Activated CD4-positive, alpha-beta T cell treated with anti-CD3 and anti-CD28 coated beads for 1 hour (primary cell): ENCODE measurements at regions not wholly inside any gene's neighbourhood (a gene's known extent, or its start where the extent isn't known, plus 50 kb on each side); places are given as distances from the start of the nearest gene placed in this dataset.
"Not testable (repeated sequence)": the region's sequence is repeated elsewhere in the genome, so short reads cannot be mapped to it uniquely, and the experiment has no call there.

Source experiments
- DNase-seq: peaks from one replicate; pipeline ENCODE4 v3.0.0-alpha.2; 2020

DNA sequence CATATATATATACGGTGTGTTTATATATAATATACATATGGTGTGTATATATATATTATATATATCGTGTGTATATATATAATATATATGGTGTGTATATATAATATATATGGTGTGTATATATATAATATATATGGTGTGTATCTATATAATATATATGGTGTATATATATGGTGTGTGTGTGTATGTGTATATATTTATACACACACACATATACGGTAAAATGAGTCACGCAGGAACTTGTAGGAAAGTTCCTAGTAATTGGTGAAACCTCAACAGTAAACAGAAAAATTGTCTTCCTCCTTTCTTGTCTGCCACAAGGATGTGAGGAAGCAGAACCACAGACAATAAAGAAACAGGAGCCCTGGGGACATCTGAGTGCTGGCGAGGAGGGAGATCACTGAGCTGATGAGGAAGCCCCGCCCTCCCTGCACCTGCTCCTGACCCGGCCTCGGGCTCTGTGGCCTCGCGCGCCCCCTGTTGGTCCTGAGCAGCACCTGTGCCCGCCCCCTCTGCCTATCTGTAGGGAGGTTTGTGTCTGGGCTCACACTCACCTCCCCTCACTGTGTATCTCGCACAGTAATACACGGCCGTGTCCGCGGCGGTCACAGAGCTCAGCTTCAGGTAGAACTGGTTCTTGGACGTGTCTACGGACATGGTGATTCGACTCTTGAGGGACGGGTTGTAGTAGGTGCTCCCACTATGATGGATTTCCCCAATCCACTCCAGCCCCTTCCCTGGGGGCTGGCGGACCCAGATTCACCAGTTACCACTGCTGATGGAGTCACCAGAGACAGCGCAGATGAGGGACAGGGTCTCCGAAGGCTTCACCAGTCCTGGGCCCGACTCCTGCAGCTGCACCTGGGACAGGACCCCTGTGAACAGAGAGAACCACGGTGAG lies 1079.4 kb downstream of the TMEM121 start:
- DNase-seq: peak; percentile 67

DNA sequence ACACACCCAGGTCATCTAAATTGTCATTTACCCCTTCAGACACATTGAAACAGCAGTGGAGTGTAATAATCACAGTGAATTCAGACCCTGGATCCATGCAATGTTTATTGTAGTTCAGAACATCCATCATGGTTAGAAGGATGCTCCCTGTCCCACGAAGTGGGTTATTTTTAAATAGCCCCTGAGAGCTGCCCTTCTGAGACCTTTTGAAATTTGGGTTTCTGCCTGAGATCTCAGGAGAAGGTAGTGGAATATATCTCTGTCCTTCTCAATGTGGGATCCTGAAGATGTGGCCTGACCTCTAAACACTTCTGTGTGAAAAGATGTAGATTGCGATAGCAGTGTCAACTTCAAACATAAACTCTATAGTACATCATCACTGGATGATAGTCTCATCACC lies 1080.6 kb downstream of the TMEM121 start:
- no peak for DNase-seq

DNA sequence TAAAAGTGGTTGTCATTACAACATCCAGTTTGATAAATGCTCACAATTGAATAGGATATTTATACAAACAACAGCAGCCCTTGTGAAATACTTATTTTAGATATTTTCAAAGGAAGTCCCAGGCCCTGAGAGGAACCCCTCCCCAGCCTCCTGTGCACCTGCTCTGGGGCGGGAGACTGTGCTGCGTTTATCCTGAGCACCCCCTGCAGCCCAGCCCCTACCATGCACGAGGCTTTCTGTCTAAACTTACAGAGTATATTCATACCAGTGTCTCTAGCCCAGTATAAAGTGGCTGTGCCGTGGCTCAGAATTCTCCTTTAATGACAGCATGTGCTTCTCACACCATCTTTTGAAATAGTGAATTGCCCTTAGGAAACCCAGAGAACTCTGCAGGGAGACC lies 1084.3 kb downstream of the TMEM121 start:
- DNase-seq: no peak

DNA sequence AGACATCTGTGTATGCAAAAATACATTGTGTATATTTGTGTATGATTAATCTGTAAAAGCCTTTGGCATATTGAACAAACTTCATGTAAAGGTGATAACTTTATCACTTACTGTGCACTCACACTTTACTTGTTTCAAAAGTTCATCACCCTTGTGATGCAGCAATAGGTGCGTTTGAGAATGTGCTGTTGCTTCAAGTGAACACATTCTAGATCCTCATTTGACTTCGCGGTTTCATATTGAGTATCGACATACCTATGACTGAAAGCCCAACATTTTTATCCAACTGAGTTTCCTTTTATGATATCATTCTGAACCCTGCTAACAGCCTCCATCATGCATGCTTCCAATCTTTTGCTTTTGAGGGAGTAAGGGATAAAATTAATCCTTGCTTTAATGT lies 1086.9 kb downstream of the TMEM121 start:
- no peak for DNase-seq

DNA sequence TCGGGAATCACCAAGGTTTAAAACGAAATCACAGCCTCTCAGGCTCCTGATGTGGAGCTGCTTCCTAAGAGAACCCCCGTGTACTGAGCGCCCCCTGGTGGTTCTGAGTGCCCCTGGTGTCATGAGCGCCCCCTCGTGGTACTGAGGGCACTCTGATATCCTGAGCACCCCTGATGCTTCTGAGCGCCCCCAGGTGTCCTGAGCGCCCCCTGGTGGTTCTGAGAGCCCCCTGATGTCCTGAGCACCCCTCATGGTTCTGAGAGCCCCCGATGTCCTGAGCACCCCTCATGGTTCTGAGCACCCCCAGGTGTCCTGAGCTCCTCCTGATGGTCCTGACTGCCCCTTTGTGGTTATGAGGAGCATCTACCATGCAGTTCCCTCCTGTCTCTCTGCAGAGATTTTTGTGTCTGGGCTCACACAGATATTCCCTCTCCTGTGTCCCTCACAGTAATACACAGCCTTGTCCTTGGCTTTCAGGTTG lies 1092.1 kb downstream of the TMEM121 start:
- peak; percentile 60 for DNase-seq

DNA sequence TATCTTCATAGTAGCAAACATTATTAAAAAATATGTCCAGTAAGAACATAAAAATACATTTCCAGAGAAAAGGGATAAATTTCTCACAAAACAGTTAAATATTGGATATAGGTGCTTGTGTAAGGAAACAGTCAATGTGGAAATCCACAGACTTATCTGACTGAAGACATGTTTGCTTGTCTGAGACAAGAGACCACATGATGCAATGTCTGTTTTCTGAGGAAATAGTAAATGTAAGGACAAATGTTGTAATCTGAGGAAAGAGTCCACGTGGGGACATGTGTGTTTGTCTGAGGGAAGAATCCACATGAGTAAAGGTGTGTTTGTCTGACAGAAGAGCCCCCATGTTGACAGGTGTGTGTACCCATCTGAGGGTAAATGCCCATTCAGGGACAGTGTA lies 1093.2 kb downstream of the TMEM121 start:
- no peak for DNase-seq

DNA sequence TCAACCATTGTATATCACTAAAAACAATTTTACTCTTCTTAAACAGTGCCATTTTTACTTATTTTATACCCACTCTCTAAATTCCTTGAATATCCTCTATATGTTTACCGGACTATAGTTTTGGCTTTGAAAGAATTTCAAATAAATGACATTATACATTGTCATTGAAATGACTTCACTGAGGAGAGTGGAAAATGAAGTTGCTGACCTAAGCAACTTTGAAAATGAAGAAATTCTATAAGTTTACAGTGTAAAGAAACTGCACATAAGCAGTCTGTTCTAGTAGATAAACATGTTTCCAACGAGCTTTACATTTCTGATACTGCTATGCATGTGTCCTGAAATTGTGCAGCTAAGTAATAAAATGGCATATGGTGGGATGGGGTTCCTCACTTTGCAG lies 1094.0 kb downstream of the TMEM121 start:
- DNase-seq: no peak

DNA sequence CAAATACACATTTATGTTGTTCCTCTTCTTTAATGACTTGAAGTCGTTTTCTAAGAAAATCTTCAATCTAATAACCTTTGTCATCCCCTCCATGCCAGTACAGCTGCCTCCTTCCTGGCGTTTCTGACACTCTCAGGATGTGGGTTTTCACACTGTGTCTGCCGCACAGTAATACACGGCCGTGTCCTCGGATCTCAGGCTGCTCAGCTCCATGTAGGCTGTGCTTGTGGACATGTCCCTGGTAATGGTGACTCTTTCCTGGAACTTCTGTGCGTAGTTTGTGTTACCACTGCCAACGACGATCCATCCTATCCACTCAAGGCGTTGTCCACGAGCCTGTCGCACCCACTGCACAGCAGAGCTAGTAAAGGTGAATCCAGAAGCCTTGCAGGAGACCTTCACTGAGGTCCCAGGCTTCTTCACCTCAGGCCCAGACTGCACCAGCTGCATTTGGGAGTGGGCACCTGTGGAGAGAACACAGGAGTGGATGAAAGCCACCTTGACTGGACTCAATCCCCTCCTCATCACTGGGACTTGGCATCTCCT lies 1095.9 kb downstream of the TMEM121 start:
- no peak for DNase-seq

DNA sequence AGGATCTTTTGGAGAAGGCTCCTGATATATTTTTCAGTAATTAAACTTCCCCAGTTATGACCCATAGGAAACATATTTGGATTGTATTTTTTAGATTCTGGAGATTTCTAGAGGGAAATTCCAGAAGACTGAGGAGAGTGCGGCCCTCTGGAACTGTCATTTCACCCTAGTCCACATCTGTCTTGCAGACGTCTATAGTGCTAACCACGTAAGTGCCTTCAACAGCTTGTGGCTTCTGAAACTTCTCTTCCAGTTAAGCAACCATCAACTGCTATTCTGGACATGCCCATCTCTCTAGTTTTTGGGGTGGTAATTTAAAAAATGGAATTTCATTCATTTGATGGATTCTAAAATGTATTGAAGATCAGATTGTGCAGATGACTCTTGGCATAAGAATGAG lies 1098.8 kb downstream of the TMEM121 start:
- DNase-seq: no peak

DNA sequence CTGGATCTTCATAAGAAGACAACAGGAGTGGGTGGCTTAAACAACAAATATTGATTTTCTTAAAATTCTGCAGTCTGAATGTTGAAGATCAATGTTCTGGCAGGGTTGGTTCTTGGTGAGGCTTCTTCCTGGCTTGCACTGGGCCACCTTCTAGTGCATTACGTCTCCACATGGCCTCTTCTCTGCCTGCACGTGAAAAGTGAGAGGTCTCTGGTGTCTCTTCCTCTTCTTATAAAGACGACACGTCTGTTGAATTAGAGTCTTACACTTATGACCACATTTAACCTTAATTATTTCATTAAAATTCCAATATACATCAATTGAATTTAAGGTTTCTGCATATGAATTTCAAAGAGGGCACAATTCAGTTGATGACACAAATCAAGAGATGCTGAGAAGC lies 1100.1 kb downstream of the TMEM121 start:
- DNase-seq: not testable (repeated sequence)

DNA sequence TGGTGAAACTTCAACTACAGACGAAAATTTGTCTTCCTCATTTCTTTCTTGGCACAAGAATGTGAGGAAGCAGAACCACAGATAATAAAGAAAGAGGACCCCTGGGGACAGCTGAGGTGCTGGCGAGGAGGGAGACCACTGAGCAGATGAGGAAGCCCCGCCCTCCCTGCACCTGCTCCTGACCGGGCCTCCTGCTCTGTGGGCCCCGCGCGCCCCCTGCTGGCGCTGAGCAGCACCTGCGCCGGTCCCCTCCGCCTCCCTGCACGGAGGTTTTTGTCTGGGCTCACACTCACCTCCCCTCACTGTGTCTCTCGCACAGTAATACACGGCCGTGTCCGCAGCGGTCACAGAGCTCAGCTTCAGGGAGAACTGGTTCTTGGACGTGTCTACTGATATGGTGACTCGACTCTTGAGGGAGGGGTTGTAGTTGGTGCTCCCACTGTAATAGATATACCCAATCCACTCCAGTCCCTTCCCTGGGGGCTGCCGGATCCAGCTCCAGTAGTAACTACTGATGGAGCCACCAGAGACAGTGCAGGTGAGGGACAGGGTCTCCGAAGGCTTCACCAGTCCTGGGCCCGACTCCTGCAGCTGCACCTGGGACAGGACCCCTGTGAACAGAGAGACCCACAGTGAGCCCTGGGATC lies 1100.7 kb downstream of the TMEM121 start:
- DNase-seq: peak; percentile 43

DNA sequence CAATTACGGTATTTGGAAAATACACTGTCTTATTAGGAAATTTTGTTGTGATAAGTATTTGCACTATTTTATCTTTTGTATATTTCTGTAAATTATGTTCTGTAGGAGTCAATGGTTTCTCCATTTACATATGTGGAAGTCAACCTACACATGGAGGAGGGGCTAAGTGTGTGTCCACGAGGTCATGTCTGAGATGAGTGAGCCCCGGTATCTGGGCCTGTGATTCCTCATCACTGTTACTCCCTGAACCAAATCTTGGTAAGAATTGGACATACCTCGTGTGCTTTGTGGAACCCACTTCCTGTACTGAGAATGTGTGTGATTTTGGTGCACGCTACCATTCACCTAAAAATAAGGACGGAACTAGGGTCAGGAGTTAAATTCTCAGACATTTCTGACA lies 1105.5 kb downstream of the TMEM121 start:
- DNase-seq: no peak

DNA sequence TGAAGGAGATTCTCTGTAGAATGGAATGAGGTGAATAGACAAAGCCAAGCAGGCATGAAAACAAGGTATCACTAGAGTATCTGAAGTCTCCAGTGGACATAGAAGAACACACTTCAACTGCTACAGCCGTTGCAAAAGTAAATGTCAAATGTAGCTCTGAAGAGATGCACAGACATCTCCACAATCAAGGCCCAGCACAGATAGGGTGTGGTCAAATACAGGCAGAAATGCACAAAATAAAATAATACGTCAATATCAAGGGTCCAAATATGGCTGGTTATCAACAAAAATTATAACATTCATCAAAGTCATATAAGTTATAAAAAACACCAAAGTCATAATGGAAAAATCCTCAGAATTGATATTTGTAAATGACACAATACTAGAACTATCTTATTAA lies 1107.3 kb downstream of the TMEM121 start:
- DNase-seq: no peak

DNA sequence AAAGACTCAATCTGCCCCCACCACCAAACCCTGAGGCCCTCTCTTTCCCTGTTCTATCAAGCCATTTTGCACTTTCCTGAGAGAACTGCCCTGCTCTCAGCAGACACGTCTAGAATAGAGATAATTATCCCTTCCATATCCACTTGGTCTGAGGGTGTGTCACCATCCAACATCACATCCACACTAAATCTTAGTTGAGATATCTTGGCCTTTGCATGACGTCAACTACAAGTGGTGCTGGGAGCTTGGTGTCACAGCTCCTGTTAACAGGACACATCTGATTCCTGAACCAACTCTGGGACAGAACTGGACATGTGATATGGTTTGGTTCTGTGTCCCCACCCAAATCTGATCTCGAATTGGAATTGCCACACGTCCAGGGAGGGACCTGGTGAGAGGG lies 1109.2 kb downstream of the TMEM121 start:
- no peak for DNase-seq

DNA sequence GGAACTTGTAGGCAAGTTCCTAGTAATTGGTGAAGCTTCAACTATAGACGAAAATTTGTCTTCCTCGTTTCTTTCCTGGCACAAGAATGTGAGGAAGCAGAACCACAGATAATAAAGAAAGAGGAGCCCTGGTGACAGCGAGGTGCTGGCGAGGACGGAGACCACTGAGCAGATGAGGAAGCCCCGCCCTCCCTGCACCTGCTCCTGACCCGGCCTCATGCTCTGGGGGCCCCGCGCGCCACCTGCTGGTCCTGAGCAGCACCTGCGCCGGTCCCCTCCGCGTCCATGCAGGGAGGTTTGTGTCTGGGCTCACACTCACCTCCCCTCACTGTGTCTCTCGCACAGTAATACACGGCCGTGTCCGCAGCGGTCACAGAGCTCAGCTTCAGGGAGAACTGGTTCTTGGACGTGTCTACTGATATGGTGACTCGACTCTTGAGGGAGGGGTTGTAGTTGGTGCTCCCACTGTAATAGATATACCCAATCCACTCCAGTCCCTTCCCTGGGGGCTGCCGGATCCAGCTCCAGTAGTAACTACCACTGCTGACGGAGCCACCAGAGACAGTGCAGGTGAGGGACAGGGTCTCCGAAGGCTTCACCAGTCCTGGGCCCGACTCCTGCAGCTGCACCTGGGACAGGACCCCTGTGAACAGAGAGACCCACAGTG lies 1112.5 kb downstream of the TMEM121 start:
- DNase-seq: not testable (repeated sequence)

DNA sequence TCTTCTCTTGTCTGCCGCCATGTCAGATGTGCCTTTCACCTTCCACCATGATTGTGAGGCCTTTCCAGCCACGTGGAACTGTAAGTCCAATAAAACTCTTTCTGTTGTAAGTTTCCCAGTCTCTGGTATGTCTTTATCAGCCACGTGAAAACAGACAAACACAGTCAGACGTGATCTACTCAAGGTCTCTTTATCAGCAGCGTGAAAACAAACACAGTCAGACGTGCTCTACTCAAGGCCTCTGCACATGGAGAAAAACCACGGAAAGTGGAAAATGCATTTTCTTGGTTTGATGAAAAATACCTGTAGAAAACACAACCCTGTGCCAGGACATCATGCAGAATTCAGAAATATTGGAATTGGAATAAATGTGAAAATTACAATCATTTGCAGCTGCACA lies 1115.7 kb downstream of the TMEM121 start:
- DNase-seq: no peak

DNA sequence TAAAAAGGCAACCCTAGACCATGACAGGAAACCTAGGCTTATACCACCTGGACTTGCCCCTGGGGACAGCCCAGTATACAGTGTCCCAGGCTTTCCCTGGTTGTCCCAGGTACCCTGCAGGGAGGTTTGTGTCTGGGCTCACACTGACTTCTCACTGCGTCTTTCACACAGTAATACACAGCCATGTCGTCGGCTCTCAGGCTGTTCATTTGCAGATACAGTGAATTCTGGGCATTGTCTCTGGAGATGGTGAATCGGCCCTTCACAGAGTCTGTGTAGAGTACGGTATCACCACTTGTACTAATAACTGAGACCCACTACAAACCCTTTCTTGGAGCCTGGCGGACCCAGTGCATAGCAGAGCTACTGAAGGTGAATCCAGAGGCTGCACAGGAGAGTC lies 1116.6 kb downstream of the TMEM121 start:
- DNase-seq: not testable (repeated sequence)

DNA sequence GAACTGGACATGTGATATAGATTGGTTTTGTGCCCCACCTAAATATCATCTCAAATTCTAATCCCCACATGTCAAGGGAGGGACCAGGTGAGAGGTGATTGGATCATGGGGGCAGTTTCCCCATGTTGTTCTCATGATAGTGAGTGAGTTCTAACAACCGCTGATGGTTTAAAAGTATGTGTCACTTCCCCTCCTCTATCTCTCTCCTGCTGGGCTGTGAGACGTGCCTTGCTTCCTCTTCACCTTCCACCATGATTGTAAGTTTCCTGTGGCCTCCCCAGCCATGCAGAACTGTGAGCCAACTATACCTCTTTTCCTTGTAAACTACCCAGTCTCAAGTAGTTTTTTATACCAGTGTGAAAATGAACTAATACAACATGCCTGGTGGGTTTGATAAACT lies 1122.5 kb downstream of the TMEM121 start:
- DNase-seq: not testable (repeated sequence)

DNA sequence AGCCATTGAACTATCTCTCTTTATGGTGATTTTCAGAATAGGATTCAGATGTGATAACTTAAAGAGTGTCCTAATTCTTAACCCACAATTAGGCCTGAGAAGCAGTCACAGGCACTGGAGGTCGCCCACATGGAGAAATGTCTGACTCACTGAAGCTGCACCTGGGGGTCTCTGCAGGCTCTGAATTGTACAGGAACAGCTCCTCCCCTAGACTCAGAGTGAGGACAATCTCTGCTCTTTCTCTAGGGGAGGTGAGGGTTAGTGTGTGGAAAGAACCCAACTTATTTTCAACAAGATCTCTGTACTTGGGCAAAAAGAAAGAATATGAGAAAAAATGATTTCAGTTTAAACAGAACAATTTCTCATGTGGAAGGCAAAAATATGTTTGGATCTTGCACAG lies 1124.6 kb downstream of the TMEM121 start:
- no peak for DNase-seq

DNA sequence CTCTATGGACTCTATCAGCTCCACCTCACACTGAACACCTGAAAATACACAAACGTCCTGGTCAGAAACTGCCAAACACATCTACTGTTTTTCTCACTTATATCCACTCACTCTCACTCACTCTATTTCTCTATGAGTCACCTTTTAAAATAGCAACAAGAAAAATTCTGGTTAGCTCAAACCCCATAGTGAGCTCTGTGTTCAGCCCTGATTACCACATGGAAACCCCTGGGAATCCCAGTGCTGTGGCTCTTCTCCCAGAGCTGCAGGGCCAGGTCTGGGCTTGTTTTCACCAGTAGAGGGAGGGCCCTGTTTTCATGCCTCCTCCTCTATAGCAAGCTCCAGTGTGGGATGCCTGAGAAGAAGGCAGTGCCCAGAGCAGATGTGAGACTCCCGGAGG lies 1126.1 kb downstream of the TMEM121 start:
- no peak for DNase-seq

DNA sequence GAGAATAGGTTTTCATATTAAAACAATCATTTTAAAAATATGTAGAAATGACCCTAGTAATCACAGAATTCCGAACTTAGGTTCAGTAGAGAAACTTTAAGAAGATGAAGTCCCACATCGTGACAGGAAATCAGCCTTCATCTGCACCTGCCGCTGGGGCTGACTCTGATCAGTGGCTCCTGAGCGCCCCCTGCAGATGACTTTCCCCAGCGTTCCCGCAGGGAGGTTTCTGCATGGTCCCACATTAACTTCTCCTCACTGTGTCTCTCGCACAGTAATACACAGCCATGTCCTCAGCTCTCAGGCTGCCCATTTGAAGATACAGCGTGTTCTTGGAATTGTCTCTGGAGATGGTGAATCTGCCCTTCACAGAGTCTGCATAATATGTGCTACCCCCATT lies 1131.1 kb downstream of the TMEM121 start:
- peak; percentile 26 for DNase-seq

DNA sequence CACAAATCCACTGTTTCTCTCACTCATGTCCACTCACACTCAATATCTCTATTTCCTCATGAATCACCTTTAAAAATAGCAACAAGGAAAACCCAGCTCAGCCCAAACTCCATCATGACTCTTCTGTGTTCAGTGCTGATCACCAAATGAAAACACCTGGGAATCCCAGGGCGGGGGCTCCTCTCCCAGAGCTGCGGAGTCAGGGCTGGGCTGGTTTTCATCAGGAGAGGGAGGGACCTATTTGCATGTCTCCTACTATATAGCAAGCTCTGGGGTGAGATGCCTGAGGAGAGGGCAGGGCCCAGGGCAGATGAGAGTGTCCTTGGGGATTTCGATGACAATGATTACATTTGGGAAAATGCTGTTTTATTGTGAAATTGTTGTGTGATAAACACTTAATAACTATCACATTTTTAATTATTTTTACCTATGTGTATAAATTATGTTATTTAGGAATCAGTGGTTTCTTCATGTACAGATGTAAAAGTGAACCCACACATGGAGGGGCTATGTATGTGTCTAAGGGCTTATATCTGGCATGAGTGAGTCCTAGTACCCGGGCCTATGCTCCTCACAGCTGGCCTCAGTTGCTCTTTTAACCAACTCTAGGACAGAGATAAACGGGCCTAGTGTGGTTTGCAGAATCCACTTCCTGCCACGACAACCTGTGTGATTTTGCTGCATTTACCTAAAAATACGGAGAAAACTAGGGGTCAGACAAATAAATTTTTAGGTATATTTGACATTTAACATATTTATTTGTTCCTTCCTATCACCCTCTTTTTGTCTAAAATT lies 1131.9 kb downstream of the TMEM121 start:
- DNase-seq: not testable (repeated sequence)

DNA sequence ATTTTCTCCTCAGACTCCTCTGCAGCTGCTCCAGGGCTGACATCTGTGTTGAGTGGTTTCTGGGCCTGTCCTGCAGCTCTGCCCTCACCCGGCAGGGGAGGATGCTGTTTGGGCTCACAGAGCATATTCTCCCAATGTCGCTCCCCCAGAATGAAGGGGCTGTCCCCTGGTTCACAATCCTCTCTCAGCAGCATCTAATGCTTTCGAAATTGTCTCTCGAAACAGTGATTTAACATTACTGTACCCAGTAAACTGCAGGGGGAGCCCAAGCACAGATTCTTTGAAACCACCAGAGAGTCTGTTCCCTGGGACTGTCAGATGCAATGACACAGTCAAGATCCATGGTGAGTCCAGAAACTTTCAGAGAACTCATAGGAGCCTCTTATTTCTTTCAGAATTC lies 1135.2 kb downstream of the TMEM121 start:
- peak; percentile 21 for DNase-seq
